Mesenchymal stem cell (in vitro differentiated cells and primary cell): ENCODE measurements at regions not wholly inside any gene's neighbourhood (a gene's known extent, or its start where the extent isn't known, plus 50 kb on each side); places are given as distances from the start of the nearest gene placed in this dataset.

Experiments
- DNase-seq: peaks from one replicate; pipeline ENCODE4 v3.0.0-alpha.2; 2013
- H2AFZ ChIP-seq: one replicate; pipeline ENCODE4 v1.6.1; 2013; ENCODE audit warnings: low read depth, mild to moderate bottlenecking, control low read depth, inconsistent platforms, low read length, moderate library complexity
- H2AK5ac ChIP-seq: 2 replicates; pipeline ENCODE4 v1.6.1; 2013; ENCODE audit warnings: low read length, moderate library complexity, mild to moderate bottlenecking, inconsistent platforms; ENCODE audit not compliant: severe bottlenecking
- H2BK120ac ChIP-seq: one replicate; pipeline ENCODE4 v1.6.1; 2013; ENCODE audit warnings: low read depth, mild to moderate bottlenecking, inconsistent platforms, low read length, moderate library complexity
- H2BK12ac ChIP-seq, 2 experiments: one replicate each; pipeline ENCODE4 v1.6.1; 2013; ENCODE audit warnings: inconsistent platforms in 2 of 2, low read length in 2 of 2, mild to moderate bottlenecking in 2 of 2, moderate library complexity in 2 of 2, control low read depth in 1 of 2
- H2BK15ac ChIP-seq: one replicate; pipeline ENCODE4 v1.6.1; 2013; ENCODE audit warnings: mild to moderate bottlenecking, low read depth, inconsistent platforms; ENCODE audit not compliant: poor library complexity, severe bottlenecking
- H2BK5ac ChIP-seq: 2 replicates; pipeline ENCODE4 v1.6.1; 2013; ENCODE audit warnings: low read depth, mild to moderate bottlenecking, low read length, control low read depth, inconsistent platforms; ENCODE audit not compliant: poor library complexity, severe bottlenecking
- H3K14ac ChIP-seq, 2 experiments: one replicate each; pipeline ENCODE4 v1.6.1; 2013; ENCODE audit warnings: inconsistent platforms in 2 of 2, low read length in 2 of 2, control low read depth in 1 of 2, mild to moderate bottlenecking in 1 of 2, moderate library complexity in 1 of 2
- H3K18ac ChIP-seq, 2 experiments: one replicate each; pipeline ENCODE4 v1.6.1; 2013; ENCODE audit warnings: inconsistent platforms in 2 of 2, low read length in 2 of 2, control low read depth in 1 of 2, low read depth in 1 of 2, mild to moderate bottlenecking in 1 of 2
- H3K23ac ChIP-seq, 2 experiments: one replicate each; pipeline ENCODE4 v1.6.1; 2013; ENCODE audit warnings: inconsistent platforms in 2 of 2, low read length in 2 of 2, mild to moderate bottlenecking in 2 of 2, moderate library complexity in 2 of 2, control low read depth in 1 of 2
- H3K27ac ChIP-seq: 2 replicates; pipeline ENCODE4 v1.5.1; 2013; ENCODE audit warnings: mild to moderate bottlenecking, moderate library complexity, low read length, control low read depth, inconsistent platforms; ENCODE audit not compliant: poor library complexity, severe bottlenecking
- H3K27me3 ChIP-seq, 2 experiments: 2 replicates each; pipeline versions ENCODE4 v1.6.1 to v1.7.0; 2013; ENCODE audit warnings: low read length in 2 of 2, mild to moderate bottlenecking in 2 of 2, moderate library complexity in 2 of 2, control low read depth in 1 of 2, inconsistent platforms in 1 of 2; ENCODE audit not compliant: control insufficient read depth in 1 of 2, insufficient read depth in 1 of 2
- H3K36me3 ChIP-seq, 2 experiments: 2 replicates each; pipeline versions ENCODE4 v1.6.1 to v1.7.0; 2013; ENCODE audit warnings: low read length in 2 of 2, control low read depth in 1 of 2, inconsistent platforms in 1 of 2, low read depth in 1 of 2, mild to moderate bottlenecking in 1 of 2; ENCODE audit not compliant: insufficient read depth in 2 of 2, control insufficient read depth in 1 of 2
- H3K4ac ChIP-seq, 2 experiments: one replicate each; pipeline ENCODE4 v1.6.1; 2013; ENCODE audit warnings: inconsistent platforms in 2 of 2, low read length in 2 of 2, mild to moderate bottlenecking in 2 of 2, moderate library complexity in 2 of 2, control low read depth in 1 of 2, low read depth in 1 of 2
- H3K4me1 ChIP-seq: 2 replicates; pipeline ENCODE4 v1.6.1; 2013; ENCODE audit warnings: low read depth, low read length, control low read depth; ENCODE audit not compliant: control insufficient read depth, insufficient read depth
- H3K4me2 ChIP-seq: 2 replicates; pipeline ENCODE4 v1.6.1; 2013; ENCODE audit warnings: low read length, mild to moderate bottlenecking, inconsistent platforms; ENCODE audit not compliant: poor library complexity, severe bottlenecking
- H3K4me3 ChIP-seq, 2 experiments: 2 replicates each; pipeline versions ENCODE4 v1.5.1 to v1.7.0; 2013; ENCODE audit warnings: low read length in 2 of 2, mild to moderate bottlenecking in 2 of 2, control low read depth in 1 of 2, low read depth in 1 of 2; ENCODE audit not compliant: insufficient read depth in 1 of 2
- H3K79me1 ChIP-seq: replicated peaks from 2 replicates; pipeline ENCODE4 v1.6.1; 2013; ENCODE audit warnings: mild to moderate bottlenecking, control low read depth, low read length, inconsistent platforms; ENCODE audit not compliant: poor library complexity, severe bottlenecking
- H3K9ac ChIP-seq: 2 replicates; pipeline ENCODE4 v1.7.0; 2013; ENCODE audit warnings: mild to moderate bottlenecking, low read length, moderate library complexity
- H3K9me3 ChIP-seq: 2 replicates; pipeline ENCODE4 v1.7.0; 2013; ENCODE audit warnings: mild to moderate bottlenecking, low read length; ENCODE audit not compliant: control insufficient read depth
- H4K8ac ChIP-seq: one replicate; pipeline ENCODE4 v1.6.1; 2013; ENCODE audit warnings: inconsistent platforms, mild to moderate bottlenecking, low read length, moderate library complexity
- H4K91ac ChIP-seq: one replicate; pipeline ENCODE4 v1.6.1; 2013; ENCODE audit warnings: mild to moderate bottlenecking, low read length, inconsistent platforms
- WGBS: methylation state at CpG from one replicate; pipeline ENCODE4 v1.1.7; 2013; ENCODE audit warnings: mixed read lengths; 5-methylcytosine and 5-hydroxymethylcytosine counted together

GRCh38 chr4:11611868-11612267 lies 183.2 kb upstream of the HS3ST1 start:
- Histone ChIP-seq H4K8ac (no peak overlapping the region), H2AK5ac (no peak overlapping the region), H2BK12ac (no peak overlapping the region), H2BK15ac (no peak overlapping the region), H3K4me3 (no peak overlapping the region), H3K14ac (no peak overlapping the region), H3K27me3 (no peaks in the 10 kb centered on the region), H2AFZ (no peak overlapping the region), H3K23ac (no peak overlapping the region), H3K36me3 (no peaks in the 10 kb centered on the region), H3K9ac (no peak overlapping the region), H3K9me3 (no peaks in the 10 kb centered on the region), H3K18ac (no peak overlapping the region), H3K4me2 (no peak overlapping the region), H2BK5ac (no peak overlapping the region), H3K4ac (no peak overlapping the region), H3K4me1 (no peaks in the 10 kb centered on the region), H3K27ac (no peak overlapping the region), H4K91ac (no peak overlapping the region), H3K79me1 (no peaks in the 10 kb centered on the region), H2BK120ac (no peak overlapping the region)
- no peak for DNase-seq

- Histone ChIP-seq H3K36me3 (no peaks in the 10 kb centered on the region), H2AFZ (no peak overlapping the region), H2BK15ac (no peak overlapping the region), H3K4me2 (no peak overlapping the region), H2BK5ac (no peak overlapping the region), H3K27me3 (no peaks in the 10 kb centered on the region), H3K4me3 (no peak overlapping the region), H3K4me1 (no peaks in the 10 kb centered on the region), H2AK5ac (no peak overlapping the region), H3K4ac (no peak overlapping the region), H2BK120ac (no peak overlapping the region), H3K79me1 (no peaks in the 10 kb centered on the region), H3K14ac (no peak overlapping the region), H3K18ac (no peak overlapping the region), H3K27ac (no peak overlapping the region), H4K91ac (no peak overlapping the region), H3K23ac (no peak overlapping the region), H2BK12ac (no peak overlapping the region), H3K9ac (no peak overlapping the region), H3K9me3 (no peaks in the 10 kb centered on the region), H4K8ac (no peak overlapping the region)
- DNase-seq: no peak
- 86% methylated on average over 2 of the region's 2 CpGs for WGBS
These were observed 181.1 kb upstream of the HS3ST1 start for GRCh38 chr4:11609751-11610150.

- no peak overlapping the region for H3K4me3 ChIP-seq
- H3K27ac ChIP-seq: no peak overlapping the region
- H3K27me3 ChIP-seq: no peaks in the 10 kb centered on the region
- no peak overlapping the region for H2BK12ac ChIP-seq
- H3K36me3 ChIP-seq: no peaks in the 10 kb centered on the region
- no peak overlapping the region for H3K4ac ChIP-seq
- no peak overlapping the region for H3K14ac ChIP-seq
- no peak overlapping the region for H4K91ac ChIP-seq
- no peak overlapping the region for H3K18ac ChIP-seq
- DNase-seq: no peak
- no peaks in the 10 kb centered on the region for H3K79me1 ChIP-seq
- no peak overlapping the region for H4K8ac ChIP-seq
- H2AK5ac ChIP-seq: no peak overlapping the region
- H3K9ac ChIP-seq: no peak overlapping the region
- H3K9me3 ChIP-seq: no peaks in the 10 kb centered on the region
- no peak overlapping the region for H2BK15ac ChIP-seq
- no peak overlapping the region for H3K23ac ChIP-seq
- H3K4me1 ChIP-seq: no peaks in the 10 kb centered on the region
- no peak overlapping the region for H2BK120ac ChIP-seq
- H3K4me2 ChIP-seq: no peak overlapping the region
- H2BK5ac ChIP-seq: no peak overlapping the region
- H2AFZ ChIP-seq: no peak overlapping the region
These were observed 180.3 kb upstream of the HS3ST1 start for GRCh38 chr4:11608992-11609391.

GRCh38 chr4:11606078-11606477 lies 177.4 kb upstream of the HS3ST1 start:
- Histone ChIP-seq H3K18ac (no peak overlapping the region), H3K14ac (no peak overlapping the region), H2BK12ac (no peak overlapping the region), H3K4me1 (peaks cover 1% of the 10 kb centered on the region), H3K79me1 (no peaks in the 10 kb centered on the region), H2BK120ac (no peak overlapping the region), H3K36me3 (no peaks in the 10 kb centered on the region), H4K91ac (no peak overlapping the region), H2AFZ (no peak overlapping the region), H3K4me2 (no peak overlapping the region), H3K23ac (no peak overlapping the region), H4K8ac (peak overlapping the region; percentile 54), H3K27me3 (no peaks in the 10 kb centered on the region), H3K4me3 (no peak overlapping the region), H3K27ac (no peak overlapping the region), H3K9me3 (no peaks in the 10 kb centered on the region), H2AK5ac (peak overlapping the region; percentile 53), H3K9ac (peak overlapping the region; percentile 26), H2BK15ac (no peak overlapping the region), H3K4ac (no peak overlapping the region), H2BK5ac (no peak overlapping the region)
- DNase-seq: no peak
- 85% methylated on average over 1 of the region's 1 CpG for WGBS
